Fibroblast of pulmonary artery (primary cell): ENCODE measurements at regions not wholly inside any gene's neighbourhood (a gene's known extent, or its start where the extent isn't known, plus 50 kb on each side); places are given as distances from the start of the nearest gene placed in this dataset.

Source experiments
- DNase-seq: peaks from one replicate; pipeline ENCODE4 v3.0.0-alpha.2; 2010; ENCODE audit warnings: low read depth
- H3K4me3 ChIP-seq: replicated peaks from 2 replicates; pipeline ENCODE4 v1.5.1; 2011; ENCODE audit warnings: low read depth, mild to moderate bottlenecking, control low read depth, low read length, moderate library complexity
- TF ChIP-seq, protein P1 (sequence below): IDR thresholded peaks from 2 replicates; pipeline ENCODE4 v1.5.1; 2011; ENCODE audit warnings: mild to moderate bottlenecking, control low read depth, low read length, inconsistent platforms; ENCODE audit errors: missing control alignments

DNA sequence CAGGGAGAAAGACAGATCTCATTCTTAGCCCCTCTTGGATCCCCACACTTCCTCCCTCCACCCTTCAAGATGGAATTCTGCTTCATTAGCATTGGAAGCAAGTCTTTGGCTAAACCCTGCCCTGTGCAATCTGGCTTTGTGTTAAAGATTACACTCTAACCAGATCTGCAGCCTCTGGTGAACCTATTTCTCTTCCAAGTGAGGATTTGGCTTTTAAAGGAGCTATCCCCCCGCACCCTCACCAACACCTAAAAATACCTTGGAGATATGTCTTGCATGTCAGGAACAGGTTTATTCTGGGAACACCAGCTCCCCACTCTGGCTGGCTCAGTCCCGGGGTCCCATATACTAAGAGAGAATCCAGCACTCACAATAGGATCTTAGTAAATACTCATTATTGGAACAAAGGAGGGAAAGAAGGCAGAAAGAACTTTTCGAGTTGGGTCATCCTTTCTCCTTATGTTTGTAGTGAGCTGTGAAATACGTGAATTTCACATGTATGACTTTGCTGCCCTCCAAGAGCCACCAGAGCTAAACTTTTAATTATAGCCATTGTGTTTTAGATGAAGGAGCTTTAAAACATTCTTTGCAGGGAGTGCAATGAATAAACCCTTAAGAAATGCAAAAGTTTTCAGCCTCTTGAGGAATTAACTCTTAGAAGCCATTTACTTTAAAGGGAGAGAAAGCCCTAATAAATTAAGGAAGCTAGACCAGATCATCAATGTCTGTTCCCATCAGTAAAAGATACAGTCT lies 53.7 kb upstream of the HRH2 start:
- TF ChIP-seq, protein P1, sequence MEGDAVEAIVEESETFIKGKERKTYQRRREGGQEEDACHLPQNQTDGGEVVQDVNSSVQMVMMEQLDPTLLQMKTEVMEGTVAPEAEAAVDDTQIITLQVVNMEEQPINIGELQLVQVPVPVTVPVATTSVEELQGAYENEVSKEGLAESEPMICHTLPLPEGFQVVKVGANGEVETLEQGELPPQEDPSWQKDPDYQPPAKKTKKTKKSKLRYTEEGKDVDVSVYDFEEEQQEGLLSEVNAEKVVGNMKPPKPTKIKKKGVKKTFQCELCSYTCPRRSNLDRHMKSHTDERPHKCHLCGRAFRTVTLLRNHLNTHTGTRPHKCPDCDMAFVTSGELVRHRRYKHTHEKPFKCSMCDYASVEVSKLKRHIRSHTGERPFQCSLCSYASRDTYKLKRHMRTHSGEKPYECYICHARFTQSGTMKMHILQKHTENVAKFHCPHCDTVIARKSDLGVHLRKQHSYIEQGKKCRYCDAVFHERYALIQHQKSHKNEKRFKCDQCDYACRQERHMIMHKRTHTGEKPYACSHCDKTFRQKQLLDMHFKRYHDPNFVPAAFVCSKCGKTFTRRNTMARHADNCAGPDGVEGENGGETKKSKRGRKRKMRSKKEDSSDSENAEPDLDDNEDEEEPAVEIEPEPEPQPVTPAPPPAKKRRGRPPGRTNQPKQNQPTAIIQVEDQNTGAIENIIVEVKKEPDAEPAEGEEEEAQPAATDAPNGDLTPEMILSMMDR, result no peak
- no peak overlapping the region for H3K4me3 ChIP-seq

GRCh38 chr5:175606409-175606808 lies 51.5 kb upstream of the HRH2 start:
- DNase-seq, result no peak
- TF ChIP-seq, protein P1, result no peak
- H3K4me3 ChIP-seq, result no peak overlapping the region

More for the DNA sequence above, 53.7 kb upstream of the HRH2 start:
- no peak for DNase-seq
